Hepatocyte (in vitro differentiated cells): ENCODE measurements at regions not wholly inside any gene's neighbourhood (a gene's known extent, or its start where the extent isn't known, plus 50 kb on each side); places are given as distances from the start of the nearest gene placed in this dataset.
"Not testable (repeated sequence)": the region's sequence is repeated elsewhere in the genome, so short reads cannot be mapped to it uniquely, and the experiment has no call there.

Source experiments
- DNase-seq: peaks from one replicate; pipeline ENCODE4 v3.0.0-alpha.2; 2016; ENCODE audit warnings: low spot score
- H2AFZ ChIP-seq: fragments of 200-600 bp; sonication (generic); 2 replicates; pipeline ENCODE4 v1.6.0; 2016; ENCODE audit warnings: antibody characterized with exemption, mild to moderate bottlenecking
- H3K27ac ChIP-seq: fragments of 200-600 bp; sonication (generic); 2 replicates; pipeline ENCODE4 v1.5.1; 2016; ENCODE audit warnings: mild to moderate bottlenecking
- H3K27me3 ChIP-seq: fragments of 200-600 bp; sonication (generic); 2 replicates; pipeline ENCODE4 v1.6.1; 2016
- H3K36me3 ChIP-seq: fragments of 200-600 bp; sonication (generic); replicated peaks from 2 replicates; pipeline ENCODE4 v1.5.1; 2016; ENCODE audit warnings: low read depth; ENCODE audit not compliant: insufficient read depth
- H3K4me1 ChIP-seq: fragments of 200-600 bp; sonication (generic); 2 replicates; pipeline ENCODE4 v1.5.1; 2016; ENCODE audit warnings: mild to moderate bottlenecking, moderate library complexity; ENCODE audit not compliant: insufficient read depth
- H3K4me2 ChIP-seq: fragments of 200-600 bp; sonication (generic); 2 replicates; pipeline ENCODE4 v1.6.0; 2016
- H3K4me3 ChIP-seq: fragments of 200-600 bp; sonication (generic); 2 replicates; pipeline ENCODE4 v1.5.1; 2016; ENCODE audit warnings: mild to moderate bottlenecking
- H3K79me2 ChIP-seq: fragments of 200-600 bp; sonication (generic); 2 replicates; pipeline ENCODE4 v1.6.0; 2017; ENCODE audit warnings: mild to moderate bottlenecking
- H3K9me2 ChIP-seq: fragments of 200-600 bp; sonication (generic); replicated peaks from 2 replicates; pipeline ENCODE4 v1.6.0; 2017; ENCODE audit warnings: mild to moderate bottlenecking; ENCODE audit not compliant: insufficient read depth
- H3K9me3 ChIP-seq: fragments of 200-600 bp; sonication (generic); 2 replicates; pipeline ENCODE4 v1.5.1; 2016; ENCODE audit warnings: low read depth, mild to moderate bottlenecking
- H4K20me1 ChIP-seq: fragments of 200-600 bp; sonication (generic); 2 replicates; pipeline ENCODE4 v1.6.0; 2016; ENCODE audit warnings: mild to moderate bottlenecking; ENCODE audit not compliant: insufficient read depth, poor library complexity, severe bottlenecking
- EZH2 ChIP-seq: fragments of 200-600 bp; sonication (generic); IDR thresholded peaks from 2 replicates; pipeline ENCODE4 v1.6.1; 2016; ENCODE audit warnings: antibody characterized with exemption, mild to moderate bottlenecking, borderline replicate concordance
- EZH2phosphoT487 ChIP-seq: fragments of 200-600 bp; sonication (generic); IDR thresholded peaks from one replicate; pipeline ENCODE4 v1.6.1; 2018; ENCODE audit warnings: antibody characterized with exemption, mild to moderate bottlenecking, low read depth, moderate library complexity; ENCODE audit not compliant: unreplicated experiment, severe bottlenecking
- WGBS: methylation state at CpG from one replicate; pipeline ENCODE4 v1.1.6; 2016; ENCODE audit warnings: low lambda C conversion rate; ENCODE audit errors: missing lambda C conversion rate; 5-methylcytosine and 5-hydroxymethylcytosine counted together
- TF ChIP-seq, protein P1 (sequence below): fragments of 200-600 bp; sonication (generic); IDR thresholded peaks from 2 replicates; pipeline ENCODE4 v1.5.1; 2016; ENCODE audit warnings: antibody characterized with exemption, mild to moderate bottlenecking; ENCODE audit not compliant: poor library complexity

DNA sequence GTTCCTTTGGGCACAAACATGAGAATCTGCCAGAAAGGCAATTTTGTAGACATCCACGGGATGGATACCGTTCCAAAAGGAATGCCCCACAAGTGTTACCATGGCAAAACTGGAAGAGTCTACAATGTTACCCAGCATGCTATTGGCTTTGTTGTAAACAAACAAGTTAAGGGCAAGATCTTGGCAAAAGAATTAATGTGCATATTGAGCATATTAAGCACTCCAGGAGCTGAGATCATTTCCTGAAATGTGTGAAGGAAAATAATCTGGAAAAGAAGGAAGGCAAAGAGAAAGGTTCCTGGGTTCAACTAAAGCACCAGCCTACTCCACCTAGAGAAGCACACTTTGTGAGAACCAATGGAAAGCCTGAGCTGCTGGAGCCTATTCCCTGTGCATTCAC lies 103.9 kb upstream of the ARG1 start:
- no peak overlapping the region for H3K4me2 ChIP-seq
- H3K9me2 ChIP-seq = no peaks in the 10 kb centered on the region
- no peaks in the 10 kb centered on the region for H3K36me3 ChIP-seq
- DNase-seq = no peak
- no peaks in the 10 kb centered on the region for H3K79me2 ChIP-seq
- no peaks in the 10 kb centered on the region for H4K20me1 ChIP-seq
- H3K27ac ChIP-seq = no peak overlapping the region
- no peak overlapping the region for H3K4me3 ChIP-seq
- WGBS = 72% methylated on average over 2 of the region's 2 CpGs
- no peak overlapping the region for H2AFZ ChIP-seq
- H3K4me1 ChIP-seq = no peaks in the 10 kb centered on the region
- TF ChIP-seq EZH2 (no peak), EZH2phosphoT487 (no peak)
- TF ChIP-seq, protein P1, sequence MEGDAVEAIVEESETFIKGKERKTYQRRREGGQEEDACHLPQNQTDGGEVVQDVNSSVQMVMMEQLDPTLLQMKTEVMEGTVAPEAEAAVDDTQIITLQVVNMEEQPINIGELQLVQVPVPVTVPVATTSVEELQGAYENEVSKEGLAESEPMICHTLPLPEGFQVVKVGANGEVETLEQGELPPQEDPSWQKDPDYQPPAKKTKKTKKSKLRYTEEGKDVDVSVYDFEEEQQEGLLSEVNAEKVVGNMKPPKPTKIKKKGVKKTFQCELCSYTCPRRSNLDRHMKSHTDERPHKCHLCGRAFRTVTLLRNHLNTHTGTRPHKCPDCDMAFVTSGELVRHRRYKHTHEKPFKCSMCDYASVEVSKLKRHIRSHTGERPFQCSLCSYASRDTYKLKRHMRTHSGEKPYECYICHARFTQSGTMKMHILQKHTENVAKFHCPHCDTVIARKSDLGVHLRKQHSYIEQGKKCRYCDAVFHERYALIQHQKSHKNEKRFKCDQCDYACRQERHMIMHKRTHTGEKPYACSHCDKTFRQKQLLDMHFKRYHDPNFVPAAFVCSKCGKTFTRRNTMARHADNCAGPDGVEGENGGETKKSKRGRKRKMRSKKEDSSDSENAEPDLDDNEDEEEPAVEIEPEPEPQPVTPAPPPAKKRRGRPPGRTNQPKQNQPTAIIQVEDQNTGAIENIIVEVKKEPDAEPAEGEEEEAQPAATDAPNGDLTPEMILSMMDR = no peak
- H3K27me3 ChIP-seq = no peaks in the 10 kb centered on the region
- no peaks in the 10 kb centered on the region for H3K9me3 ChIP-seq

DNA sequence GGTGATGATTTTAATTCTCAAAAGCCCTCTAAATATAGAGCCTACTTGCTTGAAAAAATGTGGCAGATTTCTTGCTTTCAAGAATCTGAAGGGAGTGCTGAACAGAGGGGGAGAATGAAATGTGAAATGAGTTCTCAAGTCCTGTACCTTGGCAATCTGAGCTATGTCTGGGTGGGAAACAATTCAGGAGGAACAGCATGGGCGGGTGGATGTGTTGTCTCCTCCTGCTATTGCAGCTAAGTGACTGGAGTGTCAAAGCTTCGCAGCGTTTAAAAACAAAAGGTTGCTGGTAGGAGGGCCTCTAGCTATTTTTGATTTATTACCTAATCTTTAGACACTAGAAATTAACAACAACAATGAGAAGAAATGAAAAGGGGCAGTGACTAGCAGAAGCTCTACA lies 102.5 kb upstream of the ARG1 start:
- H4K20me1 ChIP-seq = no peaks in the 10 kb centered on the region
- H3K4me2 ChIP-seq = no peak overlapping the region
- no peak for DNase-seq
- H3K9me2 ChIP-seq = no peaks in the 10 kb centered on the region
- no peak for TF ChIP-seq EZH2
- no peak for TF ChIP-seq EZH2phosphoT487
- TF ChIP-seq, protein P1 = no peak
- WGBS = 78% methylated on average over 3 of the region's 3 CpGs
- H3K4me1 ChIP-seq = no peaks in the 10 kb centered on the region
- H2AFZ ChIP-seq = no peak overlapping the region
- no peaks in the 10 kb centered on the region for H3K9me3 ChIP-seq
- no peak overlapping the region for H3K4me3 ChIP-seq
- H3K79me2 ChIP-seq = no peaks in the 10 kb centered on the region
- no peaks in the 10 kb centered on the region for H3K27me3 ChIP-seq
- no peaks in the 10 kb centered on the region for H3K36me3 ChIP-seq
- no peak overlapping the region for H3K27ac ChIP-seq

DNA sequence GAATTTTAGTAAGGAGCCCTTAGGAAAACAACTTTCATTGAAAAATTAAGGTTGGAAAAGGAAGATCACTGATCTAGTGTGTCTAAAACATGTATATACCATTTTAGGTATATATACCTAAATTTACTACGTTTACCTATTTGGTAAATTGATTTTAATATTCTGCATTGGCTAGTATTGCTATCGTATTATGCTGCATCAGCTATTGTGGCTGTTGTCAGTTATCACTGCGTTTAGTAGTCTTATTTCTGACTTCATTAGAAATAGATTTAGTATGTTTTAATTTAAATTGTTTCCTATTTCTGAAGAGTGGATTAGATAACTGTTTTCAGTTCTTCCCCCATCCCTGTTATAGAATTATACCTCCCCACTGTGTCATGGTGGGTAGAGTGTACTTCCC lies 101.7 kb upstream of the ARG1 start:
- Histone ChIP-seq H3K36me3 (no peaks in the 10 kb centered on the region), H4K20me1 (no peaks in the 10 kb centered on the region), H3K4me1 (no peaks in the 10 kb centered on the region), H3K4me2 (no peak overlapping the region), H3K79me2 (no peaks in the 10 kb centered on the region), H3K9me3 (no peaks in the 10 kb centered on the region), H3K9me2 (no peaks in the 10 kb centered on the region), H3K27ac (no peak overlapping the region), H3K27me3 (no peaks in the 10 kb centered on the region), H3K4me3 (no peak overlapping the region), H2AFZ (no peak overlapping the region)
- TF ChIP-seq, protein P1 = no peak
- TF ChIP-seq EZH2 = no peak
- DNase-seq = no peak
- 98% methylated on average over 3 of the region's 3 CpGs for WGBS

DNA sequence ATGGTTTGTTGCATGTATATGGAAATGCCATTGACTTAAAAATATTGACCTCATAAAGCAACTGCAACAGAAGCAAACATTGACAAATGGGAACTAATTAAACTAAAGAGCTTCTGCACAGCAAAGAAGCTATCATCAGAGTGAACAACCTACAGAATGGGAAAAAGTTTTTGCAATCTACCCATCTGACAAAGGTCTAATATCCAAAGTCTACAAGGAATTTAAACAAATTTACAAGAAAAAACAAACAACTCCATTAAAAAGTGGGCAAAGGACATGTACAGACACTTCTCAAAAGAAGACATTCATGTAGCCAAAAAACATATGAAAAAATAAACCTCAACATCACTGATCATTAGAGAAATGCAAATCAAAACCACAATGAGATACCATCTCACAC lies 99.7 kb upstream of the ARG1 start:
- not testable (repeated sequence) for H3K79me2 ChIP-seq, H3K9me2 ChIP-seq, H3K36me3 ChIP-seq, DNase-seq, H3K4me2 ChIP-seq, H4K20me1 ChIP-seq, H3K4me1 ChIP-seq, H3K27me3 ChIP-seq, H3K27ac ChIP-seq, H2AFZ ChIP-seq, H3K9me3 ChIP-seq, H3K4me3 ChIP-seq
